Caco-2 (cell line): ENCODE measurements at regions not wholly inside any gene's neighbourhood (a gene's known extent, or its start where the extent isn't known, plus 50 kb on each side); places are given as distances from the start of the nearest gene placed in this dataset.

ENCODE experiments used
- BruUV-seq: library from RNA; stranded (reverse); fragments of 400-500 nt; replicated peaks from 2 replicates; lab custom pipeline; 2021; lab: Mats Ljungman, UMichigan
- CTCF ChIA-PET: fragments of 300-600 bp; sonication (Branson Sonifier 250); formaldehyde crosslinking; loops from one replicate; lab custom pipeline; 2022; ENCODE audit warnings: antibody characterized with exemption; lab: Charles Lee
- POLR2A ChIA-PET: fragments of 300-600 bp; sonication (Branson Sonifier 250); formaldehyde crosslinking; loops from one replicate; lab custom pipeline; 2022; ENCODE audit warnings: antibody characterized with exemption; lab: Charles Lee
- DNase-seq, 2 experiments: peaks; one replicate each; pipeline versions ENCODE4 v3.0.0 to v3.0.0-alpha.2; 2020 to 2022
- H3K27me3 ChIP-seq: replicated peaks from 2 replicates; pipeline ENCODE4 v1.6.0; 2011; ENCODE audit warnings: low read length; ENCODE audit not compliant: control insufficient read depth, insufficient read depth
- H3K36me3 ChIP-seq: 2 replicates; pipeline ENCODE4 v1.5.1; 2011; ENCODE audit warnings: low read length; ENCODE audit not compliant: control insufficient read depth, insufficient read depth
- H3K4me1 ChIP-seq: fragments of 250-450 bp; sonication (Bioruptor Pico); 2 replicates; pipeline ENCODE4 v1.5.1; 2020; ENCODE audit warnings: mild to moderate bottlenecking
- H3K4me3 ChIP-seq: 2 replicates; pipeline ENCODE4 v1.5.1; 2011; ENCODE audit warnings: low read depth, mild to moderate bottlenecking, control low read depth, low read length
- H3K9me3 ChIP-seq: fragments of 250-450 bp; sonication (Bioruptor Pico); 2 replicates; pipeline ENCODE4 v1.5.1; 2020; ENCODE audit warnings: mild to moderate bottlenecking, moderate library complexity
- H3K27ac Mint-ChIP-seq: one replicate; pipeline ENCODE4 v1.8.0; 2022; ENCODE audit warnings: mixed read lengths; ENCODE audit not compliant: unreplicated experiment
- H3K27me3 Mint-ChIP-seq: one replicate; pipeline ENCODE4 v1.8.0; 2022; ENCODE audit warnings: mixed read lengths; ENCODE audit not compliant: insufficient read depth, unreplicated experiment
- H3K36me3 Mint-ChIP-seq: one replicate; pipeline ENCODE4 v1.8.0; 2022; ENCODE audit warnings: mild to moderate bottlenecking, mixed read lengths; ENCODE audit not compliant: insufficient read depth, unreplicated experiment
- H3K4me1 Mint-ChIP-seq: one replicate; pipeline ENCODE4 v1.8.0; 2022; ENCODE audit warnings: low read depth, mixed read lengths; ENCODE audit not compliant: unreplicated experiment
- H3K4me3 Mint-ChIP-seq: one replicate; pipeline ENCODE4 v1.8.0; 2022; ENCODE audit warnings: mild to moderate bottlenecking, moderate library complexity, mixed read lengths; ENCODE audit not compliant: unreplicated experiment
- H3K9me3 Mint-ChIP-seq: one replicate; pipeline ENCODE4 v1.8.0; 2022; ENCODE audit warnings: mixed read lengths; ENCODE audit not compliant: unreplicated experiment
- CTCF ChIP-seq, 2 experiments: fragments of 200-600 bp in 1 of 2; IDR thresholded peaks; 1 replicate in 1 of 2; 2 replicates in 1 of 2; pipeline versions ENCODE4 v1.5.1 to v1.8.0; 2011 to 2022; ENCODE audit warnings: antibody characterized with exemption in 1 of 2, control low read depth in 1 of 2, inconsistent platforms in 1 of 2, low read depth in 1 of 2, low read length in 1 of 2, mild to moderate bottlenecking in 1 of 2, moderate library complexity in 1 of 2; ENCODE audit not compliant: insufficient read depth in 1 of 2, severe bottlenecking in 1 of 2, unreplicated experiment in 1 of 2
- intact Hi-C: fragments of 100-400 bp; cut with micrococcal nuclease; formaldehyde crosslinking; loops from one replicate; pipeline ENCODE4 v1.10.0; 2022; ENCODE audit not compliant: unreplicated experiment

DNA sequence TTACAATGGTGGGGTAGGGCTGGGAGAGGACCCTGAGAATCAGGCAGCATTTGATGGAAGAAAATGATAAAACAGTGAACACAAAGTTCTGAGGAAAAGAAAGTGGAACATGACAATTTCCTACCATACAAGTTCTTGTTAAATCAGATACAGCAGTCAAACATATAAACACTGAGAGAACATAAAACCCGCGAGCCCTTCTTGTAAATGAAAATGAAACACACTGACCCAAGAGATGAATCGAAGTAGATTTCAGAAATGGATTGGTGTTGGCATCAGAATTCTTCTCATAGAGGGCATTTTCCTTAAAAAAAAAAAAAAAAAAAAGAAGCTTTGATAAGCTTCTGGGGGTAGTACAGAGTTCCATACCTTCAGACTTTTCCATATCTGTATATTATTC is 134.7 kb upstream of the TMEM45B start:
- Mint-ChIP-seq H3K9me3 (peaks cover under 1% of the 10 kb centered on the region), H3K27ac (no peak overlapping the region)
- BruUV-seq, result no TSS peak

GRCh38 chr11:129681344-129682114 is 134.1 kb upstream of the TMEM45B start:
- no peaks in the 10 kb centered on the region for H3K36me3 Mint-ChIP-seq
- H3K27ac Mint-ChIP-seq, result no peak overlapping the region
- POLR2A ChIA-PET, result no interaction called here
- Histone ChIP-seq H3K4me3 (no peak overlapping the region), H3K27me3 (no peaks in the 10 kb centered on the region), H3K4me1 (no peaks in the 10 kb centered on the region), H3K36me3 (no peaks in the 10 kb centered on the region), H3K9me3 (0 out of 2 replicates have a peak, but pooled peaks cover 4% of the 10 kb centered on the region)
- intact Hi-C loops, result no loop called here
- H3K9me3 Mint-ChIP-seq, result peaks cover 7% of the 10 kb centered on the region
- no peak for DNase-seq
- peaks cover 3% of the 10 kb centered on the region for H3K27me3 Mint-ChIP-seq
- no TSS peak for BruUV-seq
- no peak for TF ChIP-seq CTCF (IDR thresholded peaks at IDR 0.05; ENCODE audit: insufficient read depth in 1 of 2, low read depth in 1 of 2, low read length in 1 of 2, severe bottlenecking in 1 of 2, unreplicated experiment in 1 of 2)
- CTCF ChIA-PET, result interaction anchor here (1.3 kb wide), 1 partner anchor 14 kb away, joined by 4 read pairs; no protein-coding TSS in a partner anchor
- no peaks in the 10 kb centered on the region for H3K4me1 Mint-ChIP-seq
- H3K4me3 Mint-ChIP-seq, result no peak overlapping the region

More for the DNA sequence above, 134.7 kb upstream of the TMEM45B start:
- Histone ChIP-seq H3K27me3 (no peaks in the 10 kb centered on the region), H3K4me3 (no peak overlapping the region), H3K36me3 (no peaks in the 10 kb centered on the region), H3K4me1 (no peaks in the 10 kb centered on the region), H3K9me3 (0 out of 2 replicates have a peak, but pooled peaks cover 4% of the 10 kb centered on the region)
- CTCF ChIA-PET, result interaction anchor here (1.3 kb wide), 1 partner anchor 15 kb away, joined by 4 read pairs; no protein-coding TSS in a partner anchor
- intact Hi-C loops, result no loop called here
- Mint-ChIP-seq H3K27me3 (peaks cover 3% of the 10 kb centered on the region), H3K4me3 (no peak overlapping the region), H3K36me3 (no peaks in the 10 kb centered on the region), H3K4me1 (no peaks in the 10 kb centered on the region)
- TF ChIP-seq CTCF (IDR thresholded peaks at IDR 0.05; ENCODE audit: insufficient read depth in 1 of 2, low read depth in 1 of 2, low read length in 1 of 2, severe bottlenecking in 1 of 2, unreplicated experiment in 1 of 2), result no peak
- POLR2A ChIA-PET, result no interaction called here
- no peak for DNase-seq

DNA sequence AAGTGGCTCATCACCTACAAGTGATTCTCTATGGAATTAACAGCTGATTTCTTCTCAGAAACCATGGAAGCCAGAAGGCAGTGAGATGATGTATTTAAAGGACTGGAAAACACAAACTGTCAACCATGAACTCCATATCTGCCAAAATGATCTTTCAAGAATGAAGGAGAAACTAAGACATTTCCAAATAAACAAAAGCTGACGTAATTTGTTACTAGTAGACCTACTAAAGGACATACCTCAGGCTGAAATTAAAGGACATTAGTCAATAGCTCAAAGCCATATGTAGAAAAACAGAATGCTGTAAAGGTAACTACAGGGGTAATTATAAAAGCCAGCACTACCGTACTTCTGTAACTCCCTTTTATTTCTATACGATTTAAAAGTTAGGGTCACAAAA is 129.4 kb upstream of the TMEM45B start:
- Histone ChIP-seq H3K36me3 (no peaks in the 10 kb centered on the region), H3K4me1 (no peaks in the 10 kb centered on the region), H3K27me3 (no peaks in the 10 kb centered on the region), H3K4me3 (no peak overlapping the region), H3K9me3 (0 out of 2 replicates have a peak, but pooled peaks cover 4% of the 10 kb centered on the region)
- TF ChIP-seq CTCF (IDR thresholded peaks at IDR 0.05; ENCODE audit: insufficient read depth in 1 of 2, low read depth in 1 of 2, low read length in 1 of 2, severe bottlenecking in 1 of 2, unreplicated experiment in 1 of 2), result no peak
- no peaks in the 10 kb centered on the region for H3K36me3 Mint-ChIP-seq
- intact Hi-C loops, result no loop called here
- H3K4me1 Mint-ChIP-seq, result no peaks in the 10 kb centered on the region
- no peaks in the 10 kb centered on the region for H3K27me3 Mint-ChIP-seq
- CTCF ChIA-PET, result no interaction called here
- POLR2A ChIA-PET, result no interaction called here
- DNase-seq, result no peak
- no peak overlapping the region for H3K27ac Mint-ChIP-seq
- H3K4me3 Mint-ChIP-seq, result no peak overlapping the region
- BruUV-seq, result no TSS peak
- H3K9me3 Mint-ChIP-seq, result peaks cover 7% of the 10 kb centered on the region
